KMS-11 (cell line): ENCODE measurements at regions not wholly inside any gene's neighbourhood (a gene's known extent, or its start where the extent isn't known, plus 50 kb on each side); places are given as distances from the start of the nearest gene placed in this dataset.

Experiments used
- H2AFZ ChIP-seq: fragments of 200-600 bp; sonication (generic); 2 replicates; pipeline ENCODE4 v1.6.1; 2016; ENCODE audit warnings: antibody characterized with exemption, mixed run types, low read depth
- H3K27ac ChIP-seq: fragments of 200-600 bp; sonication (generic); 2 replicates; pipeline ENCODE4 v1.6.1; 2016; ENCODE audit warnings: mild to moderate bottlenecking, mixed run types
- H3K27me3 ChIP-seq: fragments of 200-600 bp; sonication (generic); 2 replicates; pipeline ENCODE4 v1.6.1; 2017; ENCODE audit warnings: mild to moderate bottlenecking, low read depth, mixed run types, moderate library complexity; ENCODE audit not compliant: insufficient read depth
- H3K36me3 ChIP-seq: fragments of 200-600 bp; sonication (generic); 2 replicates; pipeline ENCODE4 v1.6.1; 2017; ENCODE audit warnings: mild to moderate bottlenecking, mixed run types; ENCODE audit not compliant: insufficient read depth
- H3K4me1 ChIP-seq: fragments of 200-600 bp; sonication (generic); 2 replicates; pipeline ENCODE4 v1.6.1; 2016; ENCODE audit warnings: mild to moderate bottlenecking, low read depth, mixed run types; ENCODE audit not compliant: poor library complexity, severe bottlenecking
- H3K4me2 ChIP-seq: fragments of 200-600 bp; sonication (generic); 2 replicates; pipeline ENCODE4 v1.7.0; 2016; ENCODE audit warnings: mild to moderate bottlenecking, mixed run types
- H3K4me3 ChIP-seq: fragments of 200-600 bp; sonication (generic); IDR thresholded peaks from 2 replicates; pipeline ENCODE4 v1.6.1; 2017; ENCODE audit warnings: low read depth, low read length, mixed read lengths; ENCODE audit not compliant: insufficient read depth
- H3K79me2 ChIP-seq: fragments of 200-600 bp; sonication (generic); 2 replicates; pipeline ENCODE4 v1.6.1; 2016; ENCODE audit warnings: low read depth, mixed run types; ENCODE audit not compliant: insufficient read depth
- H3K9ac ChIP-seq: fragments of 200-600 bp; sonication (generic); 2 replicates; pipeline ENCODE4 v1.6.1; 2016; ENCODE audit warnings: mild to moderate bottlenecking, mixed run types
- H4K20me1 ChIP-seq: fragments of 200-600 bp; sonication (generic); 2 replicates; pipeline ENCODE4 v1.6.1; 2016; ENCODE audit warnings: mild to moderate bottlenecking, mixed run types; ENCODE audit not compliant: insufficient read depth
- TF ChIP-seq, protein P1 (sequence below): fragments of 200-600 bp; sonication (generic); conservative IDR thresholded peaks from 2 replicates; pipeline ENCODE4 v1.6.1; 2017; ENCODE audit warnings: low read depth, mild to moderate bottlenecking, antibody characterized with exemption, low read length, moderate library complexity, mixed read lengths

DNA sequence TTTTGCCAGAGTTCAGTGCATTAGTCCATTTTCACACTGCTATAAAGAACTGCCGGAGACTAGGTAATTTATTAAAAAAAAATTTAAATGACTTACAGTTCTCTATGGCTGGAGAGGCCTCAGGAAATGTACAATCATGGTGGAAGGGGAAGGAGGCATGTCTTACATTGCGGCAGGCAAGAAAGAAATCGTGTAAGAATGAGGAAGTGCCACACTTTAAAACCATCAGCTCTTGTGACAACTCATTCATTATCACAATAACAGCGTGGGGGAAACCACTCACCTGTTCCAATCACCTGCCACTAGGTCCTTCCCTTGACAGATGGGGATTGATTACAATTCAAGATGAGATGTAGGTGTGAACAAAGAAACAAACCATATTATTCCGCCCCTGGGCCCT, 1361.4 kb downstream of the NSUN3 start:
- H3K4me2 ChIP-seq = no peak overlapping the region
- TF ChIP-seq, protein P1, sequence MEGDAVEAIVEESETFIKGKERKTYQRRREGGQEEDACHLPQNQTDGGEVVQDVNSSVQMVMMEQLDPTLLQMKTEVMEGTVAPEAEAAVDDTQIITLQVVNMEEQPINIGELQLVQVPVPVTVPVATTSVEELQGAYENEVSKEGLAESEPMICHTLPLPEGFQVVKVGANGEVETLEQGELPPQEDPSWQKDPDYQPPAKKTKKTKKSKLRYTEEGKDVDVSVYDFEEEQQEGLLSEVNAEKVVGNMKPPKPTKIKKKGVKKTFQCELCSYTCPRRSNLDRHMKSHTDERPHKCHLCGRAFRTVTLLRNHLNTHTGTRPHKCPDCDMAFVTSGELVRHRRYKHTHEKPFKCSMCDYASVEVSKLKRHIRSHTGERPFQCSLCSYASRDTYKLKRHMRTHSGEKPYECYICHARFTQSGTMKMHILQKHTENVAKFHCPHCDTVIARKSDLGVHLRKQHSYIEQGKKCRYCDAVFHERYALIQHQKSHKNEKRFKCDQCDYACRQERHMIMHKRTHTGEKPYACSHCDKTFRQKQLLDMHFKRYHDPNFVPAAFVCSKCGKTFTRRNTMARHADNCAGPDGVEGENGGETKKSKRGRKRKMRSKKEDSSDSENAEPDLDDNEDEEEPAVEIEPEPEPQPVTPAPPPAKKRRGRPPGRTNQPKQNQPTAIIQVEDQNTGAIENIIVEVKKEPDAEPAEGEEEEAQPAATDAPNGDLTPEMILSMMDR = no peak
- no peaks in the 10 kb centered on the region for H3K36me3 ChIP-seq
- H4K20me1 ChIP-seq = no peaks in the 10 kb centered on the region
- H2AFZ ChIP-seq = no peak overlapping the region
- no peaks in the 10 kb centered on the region for H3K79me2 ChIP-seq
- H3K9ac ChIP-seq = no peak overlapping the region
- H3K4me3 ChIP-seq = no peak overlapping the region
- H3K27ac ChIP-seq = no peak overlapping the region
- no peaks in the 10 kb centered on the region for H3K4me1 ChIP-seq
- no peaks in the 10 kb centered on the region for H3K27me3 ChIP-seq

DNA sequence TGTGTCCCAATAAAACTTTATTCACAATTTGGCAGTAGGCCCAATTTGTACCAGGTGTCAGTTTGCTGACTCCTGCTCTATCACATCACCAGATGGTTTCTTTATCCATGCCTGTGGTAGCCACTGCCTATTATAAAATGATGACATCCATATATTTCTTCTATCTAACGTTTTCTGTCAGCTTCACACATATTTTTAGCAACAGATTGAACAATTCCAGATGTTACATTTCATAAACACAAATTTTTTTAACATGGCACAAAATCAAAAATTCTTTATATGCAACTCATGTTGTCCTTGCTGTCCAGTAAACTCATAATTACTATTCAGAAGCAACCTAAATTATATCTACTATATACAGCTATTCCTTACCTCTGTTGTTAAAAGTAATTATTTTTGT, 1371.6 kb downstream of the NSUN3 start:
- H4K20me1 ChIP-seq = no peaks in the 10 kb centered on the region
- H2AFZ ChIP-seq = no peak overlapping the region
- H3K79me2 ChIP-seq = no peaks in the 10 kb centered on the region
- no peaks in the 10 kb centered on the region for H3K4me1 ChIP-seq
- no peak overlapping the region for H3K27ac ChIP-seq
- H3K27me3 ChIP-seq = no peaks in the 10 kb centered on the region
- H3K36me3 ChIP-seq = no peaks in the 10 kb centered on the region
- H3K9ac ChIP-seq = no peak overlapping the region
- H3K4me3 ChIP-seq = no peak overlapping the region
- TF ChIP-seq, protein P1 = no peak
- no peak overlapping the region for H3K4me2 ChIP-seq

DNA sequence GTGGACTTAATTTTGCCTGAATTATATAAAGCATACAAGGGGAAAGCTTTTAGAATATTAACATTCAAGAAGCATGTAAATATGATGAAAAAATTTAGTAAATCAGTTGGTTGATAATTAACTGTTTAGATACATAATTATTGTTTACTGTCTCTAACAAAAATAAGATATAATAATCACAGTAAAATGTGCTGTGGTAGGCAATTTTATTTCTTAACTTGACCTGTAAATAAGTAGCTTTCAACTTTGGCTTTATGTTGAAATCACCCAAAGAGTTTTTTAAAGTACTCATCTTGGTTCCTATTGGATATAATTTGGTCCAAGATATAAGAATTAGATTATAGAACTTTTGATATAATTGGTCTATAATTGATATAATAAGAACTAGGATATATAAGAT, 1374.5 kb downstream of the NSUN3 start:
- no peak overlapping the region for H3K4me3 ChIP-seq
- no peaks in the 10 kb centered on the region for H3K27me3 ChIP-seq
- H4K20me1 ChIP-seq = no peaks in the 10 kb centered on the region
- TF ChIP-seq, protein P1 = no peak
- no peak overlapping the region for H3K4me2 ChIP-seq
- no peak overlapping the region for H3K9ac ChIP-seq
- H3K36me3 ChIP-seq = no peaks in the 10 kb centered on the region
- no peak overlapping the region for H2AFZ ChIP-seq
- no peaks in the 10 kb centered on the region for H3K79me2 ChIP-seq
- H3K27ac ChIP-seq = no peak overlapping the region
- no peaks in the 10 kb centered on the region for H3K4me1 ChIP-seq

DNA sequence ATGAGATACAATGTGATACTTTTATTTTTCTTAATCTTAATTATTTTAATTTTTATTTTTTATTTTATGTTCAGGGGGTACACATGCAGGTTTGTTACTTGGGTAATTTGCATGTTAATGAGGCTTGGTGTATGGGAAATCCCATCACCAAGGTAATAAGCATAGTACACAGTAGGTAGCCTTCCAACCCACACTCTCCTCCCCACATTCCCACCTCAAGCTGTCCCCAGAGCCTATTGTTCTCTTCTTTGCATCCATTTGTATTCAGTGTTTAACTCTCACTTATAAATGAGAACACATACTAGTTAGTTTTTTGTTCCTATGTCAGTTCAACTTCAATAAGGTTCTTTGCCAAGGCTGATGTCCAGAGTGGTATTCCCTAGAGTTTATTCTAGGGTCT, 1375.4 kb downstream of the NSUN3 start:
- Histone ChIP-seq H3K4me2 (no peak overlapping the region), H3K4me1 (no peaks in the 10 kb centered on the region), H3K79me2 (no peaks in the 10 kb centered on the region), H3K36me3 (no peaks in the 10 kb centered on the region), H3K27ac (no peak overlapping the region), H3K4me3 (no peak overlapping the region), H3K27me3 (no peaks in the 10 kb centered on the region), H4K20me1 (no peaks in the 10 kb centered on the region), H2AFZ (no peak overlapping the region), H3K9ac (no peak overlapping the region)
- TF ChIP-seq, protein P1 = no peak

DNA sequence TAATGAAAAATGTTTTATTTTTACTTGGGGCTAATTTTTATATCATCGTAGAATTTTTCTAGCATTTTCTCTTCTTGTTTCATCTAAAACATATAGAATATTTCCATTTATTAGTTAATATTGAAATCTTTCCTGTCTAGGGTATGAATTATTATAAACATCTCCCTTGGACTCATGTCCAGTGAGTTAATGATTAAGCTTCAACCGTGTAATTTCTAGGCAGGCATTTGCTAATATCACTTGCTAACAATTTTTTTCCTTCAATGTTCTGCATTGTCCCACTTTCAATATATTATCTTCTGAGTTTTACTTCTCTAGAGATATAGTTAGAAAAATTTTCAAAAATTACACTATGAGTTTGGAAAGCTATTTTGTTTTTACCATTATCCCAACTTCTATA, 1371.6 kb upstream of the EPHA6 start:
- no peak overlapping the region for H3K9ac ChIP-seq
- no peak overlapping the region for H3K4me2 ChIP-seq
- no peaks in the 10 kb centered on the region for H3K27me3 ChIP-seq
- H4K20me1 ChIP-seq = no peaks in the 10 kb centered on the region
- no peak overlapping the region for H3K4me3 ChIP-seq
- no peaks in the 10 kb centered on the region for H3K4me1 ChIP-seq
- no peak overlapping the region for H3K27ac ChIP-seq
- no peak overlapping the region for H2AFZ ChIP-seq
- H3K79me2 ChIP-seq = no peaks in the 10 kb centered on the region
- TF ChIP-seq, protein P1 = no peak
- H3K36me3 ChIP-seq = no peaks in the 10 kb centered on the region
